NAMALWA (cell line): ENCODE measurements at regions not wholly inside any gene's neighbourhood (a gene's known extent, or its start where the extent isn't known, plus 50 kb on each side); places are given as distances from the start of the nearest gene placed in this dataset.

ENCODE experiments used
- DNase-seq: peaks from one replicate; pipeline ENCODE4 v3.0.0-alpha.2; 2015; ENCODE audit warnings: low spot score

DNA sequence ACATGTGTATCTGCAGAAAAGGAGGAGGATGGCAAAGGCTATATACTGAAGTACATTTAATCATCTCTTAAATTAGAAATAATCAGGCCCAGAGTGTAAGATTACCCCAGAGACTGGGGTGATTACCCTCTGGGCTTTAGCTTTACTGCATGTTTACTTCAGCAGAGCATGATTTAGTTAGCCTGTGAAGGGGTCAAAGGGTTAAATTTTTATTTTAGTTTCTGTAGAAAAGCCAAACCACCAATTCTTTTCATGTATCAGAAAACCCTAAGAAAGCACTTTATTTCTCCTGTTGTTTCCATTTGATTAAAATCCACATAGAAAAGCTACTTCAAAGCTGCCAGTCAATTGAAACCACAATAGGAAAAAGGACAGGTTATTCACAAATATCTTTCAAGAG, 101.5 kb upstream of the LSM8 start:
- DNase-seq = no peak

DNA sequence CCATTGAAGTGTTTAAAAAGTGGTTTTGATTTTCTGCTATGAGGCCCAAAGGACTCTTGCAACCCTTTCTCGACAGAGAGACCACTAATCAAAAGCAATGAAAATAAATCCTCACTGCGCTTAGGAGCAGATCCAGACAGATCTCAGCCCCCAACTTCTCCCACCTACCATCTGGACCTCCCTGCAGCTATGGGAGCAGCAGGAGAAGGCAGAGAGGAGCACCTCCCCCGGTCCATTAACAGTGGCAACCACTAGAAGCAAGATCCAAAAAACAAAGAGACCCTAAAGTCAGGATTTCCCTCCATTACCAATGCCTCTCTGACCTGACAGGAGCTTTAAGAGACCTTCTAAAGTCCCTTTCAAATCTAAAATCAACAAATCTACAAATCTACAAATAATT, 99.0 kb upstream of the LSM8 start:
- no peak for DNase-seq

DNA sequence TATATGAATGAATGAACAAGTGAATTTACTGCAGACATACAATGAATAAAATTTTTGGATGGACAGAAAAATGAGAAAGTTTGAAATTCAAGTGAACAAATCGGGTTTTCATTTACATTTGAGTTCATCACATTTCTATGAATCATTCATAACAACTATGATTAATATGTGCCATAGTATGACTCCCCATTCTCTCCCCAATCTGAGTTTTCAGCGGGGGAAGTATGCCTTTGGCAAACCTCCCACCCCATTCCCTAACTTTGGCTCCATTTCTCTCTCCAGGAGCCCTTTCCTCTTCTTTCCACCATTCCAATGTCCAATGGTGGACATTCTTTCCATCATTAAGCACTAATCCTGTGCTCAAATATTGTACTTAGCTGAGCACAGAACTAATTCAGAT, 96.8 kb upstream of the LSM8 start:
- no peak for DNase-seq

DNA sequence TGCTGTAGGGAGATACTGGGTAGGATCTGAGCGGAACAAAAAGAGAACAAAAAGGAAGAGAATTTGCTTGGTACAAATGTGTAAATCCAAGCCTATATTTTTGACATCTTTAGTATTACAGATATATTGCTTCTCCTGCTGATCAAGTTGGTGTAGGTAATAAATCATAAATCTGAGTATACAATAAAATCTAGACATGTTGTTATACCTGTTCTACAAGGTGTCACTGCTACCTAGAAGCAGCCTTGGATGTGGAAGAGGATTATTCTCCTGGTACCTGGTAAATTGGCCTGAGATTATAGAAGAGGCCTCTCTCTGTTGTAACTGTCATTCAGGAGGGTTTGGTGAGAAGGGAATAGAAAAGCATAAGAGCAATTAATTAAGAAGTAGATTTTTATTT, 89.9 kb upstream of the LSM8 start:
- no peak for DNase-seq

DNA sequence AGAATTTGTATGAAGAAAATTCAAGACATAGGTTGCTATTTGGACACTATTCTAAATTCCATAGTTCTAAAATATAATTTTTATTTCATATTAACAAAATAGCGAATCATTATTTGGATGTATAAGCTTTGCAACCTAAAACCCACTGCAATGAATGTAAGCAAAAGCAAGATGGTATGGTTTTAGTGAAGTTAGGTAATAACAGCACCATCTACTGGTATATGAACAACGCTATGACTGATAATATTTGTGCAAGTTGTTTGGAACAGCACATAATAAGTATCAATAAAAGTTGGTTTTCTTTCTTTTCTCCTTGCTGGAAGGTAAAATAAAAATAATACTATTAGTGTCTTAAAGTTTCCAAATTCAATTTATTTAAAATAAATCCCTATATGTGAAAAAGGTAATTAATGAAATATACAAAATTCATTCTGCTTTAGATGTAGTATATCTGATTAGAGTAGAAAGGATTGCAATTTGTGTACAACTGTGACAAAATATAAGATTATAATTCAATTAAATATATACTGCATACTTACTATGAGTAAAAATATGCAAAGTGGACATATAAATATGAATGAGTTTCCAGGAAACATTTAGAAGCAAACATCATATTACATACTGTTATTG, 79.0 kb upstream of the LSM8 start:
- DNase-seq = peak; percentile 50

DNA sequence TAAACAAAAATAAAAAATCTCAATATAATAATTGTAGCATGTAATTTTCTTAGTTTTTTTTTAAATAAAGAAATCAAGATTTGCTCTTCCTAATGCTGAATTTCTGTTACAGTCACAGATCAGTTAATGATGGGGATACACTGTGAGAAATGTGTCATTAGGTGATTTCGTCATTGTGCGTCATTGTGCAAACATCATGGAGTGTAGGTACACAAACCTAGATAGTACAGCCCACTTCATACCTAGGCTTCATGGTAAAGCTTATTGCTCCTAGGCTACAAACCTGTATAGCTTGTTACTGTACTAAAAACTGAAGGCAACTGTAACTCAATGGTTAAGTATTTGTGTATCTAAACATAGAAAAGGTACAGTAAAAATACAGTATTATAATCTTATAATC, 74.4 kb upstream of the LSM8 start:
- DNase-seq = no peak

DNA sequence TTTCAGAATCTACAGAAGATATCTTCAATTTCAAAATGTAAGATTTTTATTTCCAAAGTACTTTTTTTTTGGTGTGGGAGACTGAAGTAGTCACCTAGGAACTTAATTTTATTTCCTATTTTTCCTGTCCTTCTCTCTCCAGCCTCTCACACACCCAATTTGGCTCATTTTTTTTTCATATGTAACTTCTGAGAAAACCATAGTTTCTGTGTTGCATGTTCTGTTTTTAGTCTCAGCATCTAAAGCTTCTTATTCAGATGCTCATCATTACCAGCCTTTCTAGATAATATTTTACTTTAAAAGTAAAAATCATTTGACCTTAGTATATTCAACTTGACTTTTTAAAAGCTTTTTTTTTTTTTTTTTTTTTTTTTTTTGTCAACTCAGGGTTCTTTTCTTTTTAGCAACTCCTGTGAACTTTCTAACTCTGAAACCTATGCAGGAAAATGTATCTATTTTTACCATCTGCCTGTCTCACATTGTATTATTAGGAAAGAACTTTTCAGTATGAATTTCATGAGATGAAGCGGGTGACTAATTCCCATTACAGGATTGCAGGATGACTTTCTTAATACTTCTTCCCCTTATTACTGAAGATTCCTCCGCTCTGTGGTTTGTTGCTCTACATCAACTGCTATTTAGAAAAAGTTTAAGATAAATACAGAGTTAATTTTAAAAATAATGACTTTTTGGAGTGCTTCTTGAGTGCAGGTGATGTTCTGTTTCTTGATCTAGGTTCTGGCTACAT, 73.6 kb upstream of the LSM8 start:
- no peak for DNase-seq

DNA sequence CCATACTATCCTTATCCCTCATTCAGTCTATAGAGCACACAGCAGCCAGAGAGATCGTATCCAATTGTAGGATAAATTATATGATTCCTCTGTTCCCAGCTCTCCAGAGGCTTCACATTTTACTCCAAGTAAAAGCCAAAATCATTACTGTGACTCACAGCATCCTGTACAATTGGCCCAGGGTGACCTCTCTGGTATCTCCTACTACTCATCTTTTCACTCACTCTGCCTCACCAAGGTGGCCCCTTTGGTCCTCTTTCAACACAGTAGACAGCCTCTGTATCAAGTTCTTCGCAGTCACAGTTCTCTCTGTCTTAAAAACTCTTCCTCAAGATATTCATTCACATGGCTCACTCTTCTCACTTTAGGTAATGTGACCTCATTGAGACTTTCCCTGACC, 72.6 kb upstream of the LSM8 start:
- no peak for DNase-seq

DNA sequence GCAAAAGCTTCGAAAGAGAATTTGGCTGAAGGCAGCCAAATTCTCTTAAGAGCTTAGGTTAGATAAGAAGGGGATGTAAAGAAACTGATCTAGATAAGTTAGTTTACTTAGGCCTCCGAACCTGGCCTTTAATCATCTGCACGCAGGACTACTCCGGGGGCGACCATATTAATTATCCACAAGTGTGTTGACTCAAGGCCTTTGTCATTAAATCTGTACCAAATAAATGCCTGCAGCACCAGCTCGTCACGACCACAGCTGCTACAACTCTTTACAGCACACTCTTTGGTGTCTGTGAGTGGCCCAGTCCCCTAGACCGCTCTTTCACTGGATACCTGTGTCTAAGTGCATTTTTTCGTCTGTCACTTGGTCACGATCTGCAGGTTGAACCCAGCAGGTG, 69.8 kb upstream of the LSM8 start:
- DNase-seq = no peak

DNA sequence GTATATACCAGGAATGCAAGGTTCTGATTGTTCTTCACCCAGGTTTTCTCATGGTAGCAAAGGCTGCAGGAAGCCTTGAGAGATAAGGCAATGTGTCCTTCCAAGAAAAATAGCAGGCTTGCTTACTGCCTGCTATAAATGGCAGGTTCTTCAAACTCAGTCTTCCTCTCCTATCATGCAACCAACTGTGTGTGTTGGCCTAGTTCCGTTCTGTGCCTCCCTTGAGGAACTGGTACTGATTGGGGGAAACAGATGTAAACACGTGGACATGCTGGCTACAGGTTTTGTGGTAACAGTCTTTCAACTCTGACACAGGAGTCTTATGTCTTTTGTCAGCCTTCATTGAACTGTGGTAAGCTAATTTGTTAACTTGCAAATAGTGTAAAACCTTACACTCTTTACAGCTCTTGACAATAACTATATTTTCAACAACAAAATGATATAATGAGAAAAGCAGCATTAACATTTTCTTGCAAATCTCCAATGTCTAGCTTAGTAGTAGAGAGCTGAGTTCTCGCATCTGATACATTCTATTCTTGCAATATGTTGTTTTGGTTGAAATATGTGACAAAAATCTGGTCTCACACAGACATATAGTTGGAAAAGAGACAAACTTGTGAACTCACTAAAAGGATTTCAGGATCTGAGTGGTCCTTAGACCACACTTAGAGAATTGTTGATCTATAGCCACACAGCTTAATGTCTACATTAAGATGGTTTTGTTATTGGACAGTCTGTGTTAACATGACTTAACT, 54.7 kb upstream of the LSM8 start:
- no peak for DNase-seq

DNA sequence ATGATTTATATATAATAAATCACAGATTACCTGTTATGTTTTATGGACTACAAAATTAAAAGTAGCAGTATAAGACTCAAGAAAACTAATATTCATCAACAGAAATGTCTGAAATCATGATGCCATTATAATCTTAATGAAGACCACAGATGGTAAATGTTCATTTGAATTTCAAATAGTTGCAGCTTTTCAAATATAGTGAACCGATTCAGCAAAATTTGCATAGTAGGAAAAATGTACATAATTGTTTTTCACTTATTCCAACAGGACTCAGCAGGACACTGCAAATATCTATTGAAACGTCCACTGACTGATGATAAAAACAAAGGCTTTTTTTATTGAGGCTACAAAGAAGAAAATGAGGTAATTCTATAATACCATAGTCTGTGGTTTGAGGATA, 51.2 kb upstream of the LSM8 start:
- DNase-seq = no peak
